Hepatocyte (in vitro differentiated cells): ENCODE measurements at regions not wholly inside any gene's neighbourhood (a gene's known extent, or its start where the extent isn't known, plus 50 kb on each side); places are given as distances from the start of the nearest gene placed in this dataset.

ENCODE experiments used
- DNase-seq: peaks from one replicate; pipeline ENCODE4 v3.0.0-alpha.2; 2016; ENCODE audit warnings: low spot score
- H2AFZ ChIP-seq: fragments of 200-600 bp; sonication (generic); 2 replicates; pipeline ENCODE4 v1.6.0; 2016; ENCODE audit warnings: antibody characterized with exemption, mild to moderate bottlenecking
- H3K27ac ChIP-seq: fragments of 200-600 bp; sonication (generic); 2 replicates; pipeline ENCODE4 v1.5.1; 2016; ENCODE audit warnings: mild to moderate bottlenecking
- H3K27me3 ChIP-seq: fragments of 200-600 bp; sonication (generic); 2 replicates; pipeline ENCODE4 v1.6.1; 2016
- H3K36me3 ChIP-seq: fragments of 200-600 bp; sonication (generic); replicated peaks from 2 replicates; pipeline ENCODE4 v1.5.1; 2016; ENCODE audit warnings: low read depth; ENCODE audit not compliant: insufficient read depth
- H3K4me1 ChIP-seq: fragments of 200-600 bp; sonication (generic); 2 replicates; pipeline ENCODE4 v1.5.1; 2016; ENCODE audit warnings: mild to moderate bottlenecking, moderate library complexity; ENCODE audit not compliant: insufficient read depth
- H3K4me2 ChIP-seq: fragments of 200-600 bp; sonication (generic); 2 replicates; pipeline ENCODE4 v1.6.0; 2016
- H3K4me3 ChIP-seq: fragments of 200-600 bp; sonication (generic); 2 replicates; pipeline ENCODE4 v1.5.1; 2016; ENCODE audit warnings: mild to moderate bottlenecking
- H3K79me2 ChIP-seq: fragments of 200-600 bp; sonication (generic); 2 replicates; pipeline ENCODE4 v1.6.0; 2017; ENCODE audit warnings: mild to moderate bottlenecking
- H3K9me2 ChIP-seq: fragments of 200-600 bp; sonication (generic); replicated peaks from 2 replicates; pipeline ENCODE4 v1.6.0; 2017; ENCODE audit warnings: mild to moderate bottlenecking; ENCODE audit not compliant: insufficient read depth
- H3K9me3 ChIP-seq: fragments of 200-600 bp; sonication (generic); 2 replicates; pipeline ENCODE4 v1.5.1; 2016; ENCODE audit warnings: low read depth, mild to moderate bottlenecking
- H4K20me1 ChIP-seq: fragments of 200-600 bp; sonication (generic); 2 replicates; pipeline ENCODE4 v1.6.0; 2016; ENCODE audit warnings: mild to moderate bottlenecking; ENCODE audit not compliant: insufficient read depth, poor library complexity, severe bottlenecking
- CTCF ChIP-seq: fragments of 200-600 bp; sonication (generic); IDR thresholded peaks from 2 replicates; pipeline ENCODE4 v1.5.1; 2016; ENCODE audit warnings: antibody characterized with exemption, mild to moderate bottlenecking; ENCODE audit not compliant: poor library complexity
- EZH2 ChIP-seq: fragments of 200-600 bp; sonication (generic); IDR thresholded peaks from 2 replicates; pipeline ENCODE4 v1.6.1; 2016; ENCODE audit warnings: antibody characterized with exemption, mild to moderate bottlenecking, borderline replicate concordance
- EZH2phosphoT487 ChIP-seq: fragments of 200-600 bp; sonication (generic); IDR thresholded peaks from one replicate; pipeline ENCODE4 v1.6.1; 2018; ENCODE audit warnings: antibody characterized with exemption, mild to moderate bottlenecking, low read depth, moderate library complexity; ENCODE audit not compliant: unreplicated experiment, severe bottlenecking
- WGBS: methylation state at CpG from one replicate; pipeline ENCODE4 v1.1.6; 2016; ENCODE audit warnings: low lambda C conversion rate; ENCODE audit errors: missing lambda C conversion rate; 5-methylcytosine and 5-hydroxymethylcytosine counted together

- WGBS: 86% methylated on average over 3 of the region's 3 CpGs
- no peaks in the 10 kb centered on the region for H4K20me1 ChIP-seq
- H3K9me2 ChIP-seq: no peaks in the 10 kb centered on the region
- no peaks in the 10 kb centered on the region for H3K79me2 ChIP-seq
- H3K36me3 ChIP-seq: no peaks in the 10 kb centered on the region
- no peak overlapping the region for H3K4me3 ChIP-seq
- H3K27me3 ChIP-seq: no peaks in the 10 kb centered on the region
- H3K4me1 ChIP-seq: no peaks in the 10 kb centered on the region
- no peak overlapping the region for H2AFZ ChIP-seq
- no peak overlapping the region for H3K4me2 ChIP-seq
- no peak overlapping the region for H3K27ac ChIP-seq
- TF ChIP-seq EZH2phosphoT487: no peak
- TF ChIP-seq EZH2: no peak
- no peak for TF ChIP-seq CTCF
- DNase-seq: no peak
- H3K9me3 ChIP-seq: no peaks in the 10 kb centered on the region
These were observed 541.4 kb downstream of the DNAJB9 start for GRCh38 chr7:109111086-109111485.

- H3K79me2 ChIP-seq: no peaks in the 10 kb centered on the region
- no peaks in the 10 kb centered on the region for H3K27me3 ChIP-seq
- TF ChIP-seq EZH2 (no peak), CTCF (no peak), EZH2phosphoT487 (no peak)
- H3K9me2 ChIP-seq: no peaks in the 10 kb centered on the region
- no peak overlapping the region for H3K4me3 ChIP-seq
- no peak overlapping the region for H3K4me2 ChIP-seq
- H3K27ac ChIP-seq: no peak overlapping the region
- WGBS: 74% methylated on average over 4 of the region's 4 CpGs
- H3K9me3 ChIP-seq: no peaks in the 10 kb centered on the region
- no peaks in the 10 kb centered on the region for H4K20me1 ChIP-seq
- DNase-seq: no peak
- no peaks in the 10 kb centered on the region for H3K4me1 ChIP-seq
- H2AFZ ChIP-seq: no peak overlapping the region
- H3K36me3 ChIP-seq: no peaks in the 10 kb centered on the region
These were observed 552.1 kb downstream of the DNAJB9 start for GRCh38 chr7:109121599-109122300.

GRCh38 chr7:109125001-109125400 is 555.3 kb downstream of the DNAJB9 start:
- no peak for TF ChIP-seq CTCF
- TF ChIP-seq EZH2: no peak
- no peak for TF ChIP-seq EZH2phosphoT487
- H3K36me3 ChIP-seq: no peaks in the 10 kb centered on the region
- no peak for DNase-seq
- no peaks in the 10 kb centered on the region for H3K9me3 ChIP-seq
- H3K4me1 ChIP-seq: no peaks in the 10 kb centered on the region
- no peaks in the 10 kb centered on the region for H3K9me2 ChIP-seq
- H2AFZ ChIP-seq: no peak overlapping the region
- H3K27me3 ChIP-seq: no peaks in the 10 kb centered on the region
- H3K4me2 ChIP-seq: no peak overlapping the region
- no peak overlapping the region for H3K27ac ChIP-seq
- H3K4me3 ChIP-seq: no peak overlapping the region
- no peaks in the 10 kb centered on the region for H4K20me1 ChIP-seq
- H3K79me2 ChIP-seq: no peaks in the 10 kb centered on the region
- 67% methylated on average over 3 of the region's 3 CpGs for WGBS
